NCI-H2196 treated with DMSO at 0.1 percent for 48 hours (cell line): ENCODE measurements at regions not wholly inside any gene's neighbourhood (a gene's known extent, or its start where the extent isn't known, plus 50 kb on each side); places are given as distances from the start of the nearest gene placed in this dataset.

Source experiments
- DNase-seq: peaks from one replicate; lab custom pipeline; 2025; ENCODE audit not compliant: unreplicated experiment; lab: John Stamatoyannopoulos, UW

- DNase-seq = no peak
Measured at GRCh38 chr2:105573490-105573889, 171.2 kb upstream of the NCK2 start.

GRCh38 chr2:105571445-105571987 is 172.7 kb upstream of the FHL2 start:
- DNase-seq = no peak

- no peak for DNase-seq
Measured at GRCh38 chr2:105570757-105571156, 171.9 kb upstream of the FHL2 start.

GRCh38 chr2:105570326-105570725 is 171.5 kb upstream of the FHL2 start:
- no peak for DNase-seq

GRCh38 chr2:105569606-105570005 is 170.8 kb upstream of the FHL2 start:
- DNase-seq = no peak

GRCh38 chr2:105567996-105568494 is 169.2 kb upstream of the FHL2 start:
- no peak for DNase-seq

GRCh38 chr2:105563000-105563719 is 164.3 kb upstream of the FHL2 start:
- no peak for DNase-seq

GRCh38 chr2:105561401-105561800 is 162.6 kb upstream of the FHL2 start:
- no peak for DNase-seq

GRCh38 chr2:105560157-105560556 is 161.3 kb upstream of the FHL2 start:
- no peak for DNase-seq

- no peak for DNase-seq
Measured at GRCh38 chr2:105557021-105557920, 158.4 kb upstream of the FHL2 start.

- no peak for DNase-seq
Measured at GRCh38 chr2:105556366-105556765, 157.5 kb upstream of the FHL2 start.

- DNase-seq = no peak
Measured at GRCh38 chr2:105554235-105554634, 155.4 kb upstream of the FHL2 start.

- no peak for DNase-seq
Measured at GRCh38 chr2:105553538-105554196, 154.8 kb upstream of the FHL2 start.

GRCh38 chr2:105546628-105546974 is 147.8 kb upstream of the FHL2 start:
- DNase-seq = no peak

GRCh38 chr2:105545730-105546627 is 147.1 kb upstream of the FHL2 start:
- peak; percentile 67 for DNase-seq

GRCh38 chr2:105544591-105545377 is 145.9 kb upstream of the FHL2 start:
- DNase-seq = no peak

- DNase-seq = no peak
Measured at GRCh38 chr2:105541189-105542050, 142.6 kb upstream of the FHL2 start.

GRCh38 chr2:105540642-105541041 is 141.8 kb upstream of the FHL2 start:
- no peak for DNase-seq

- DNase-seq = no peak
Measured at GRCh38 chr2:105539331-105539730, 140.5 kb upstream of the FHL2 start.
